ENCODE measurements at regions not wholly inside any gene's neighbourhood (a gene's known extent, or its start where the extent isn't known, plus 50 kb on each side); places are given as distances from the start of the nearest gene placed in this dataset.
"Not testable (repeated sequence)": the region's sequence is repeated elsewhere in the genome, so short reads cannot be mapped to it uniquely, and the experiment has no call there.

DNA sequence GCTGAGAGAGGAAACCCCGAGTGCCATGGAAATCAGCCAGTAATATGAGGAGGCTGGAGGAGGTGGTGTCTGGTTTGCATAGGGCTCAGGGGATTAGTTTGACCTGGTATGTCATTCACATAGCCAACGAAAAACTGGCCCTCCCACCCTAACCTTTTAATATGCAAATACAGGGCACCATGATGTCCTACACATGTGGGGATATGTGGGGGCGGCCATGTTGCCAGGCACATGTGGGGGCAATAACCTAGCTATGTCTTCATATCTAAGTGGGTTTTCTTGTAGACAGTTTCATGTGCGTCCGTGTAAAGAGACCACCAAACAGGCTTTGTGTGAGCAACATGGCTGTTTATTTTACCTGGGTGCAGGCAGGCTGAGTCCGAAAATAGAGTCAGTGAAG is 110.1 kb downstream of the MOBP start:
- in situ Hi-C loops (cut with MboI; ENCODE audit: low pct_ligation_motif_present in 1 of 4, low pct_unique_long_range_greater_than_20kb in 1 of 4, low sequenced_read_pairs in 3 of 4) (no loop called here), intact Hi-C loops (cut with DNase I; ENCODE audit: low total_unique reads) (no loop called here)
- TF ChIP-seq EP300 (IDR thresholded peaks at IDR 0.05; ENCODE audit: low read depth) (no peak), POLR2AphosphoS5 (IDR thresholded peaks at IDR 0.05) (no peak), POLR2A (IDR thresholded peaks at IDR 0.05) (no peak)
- TF ChIP-seq, protein P1, sequence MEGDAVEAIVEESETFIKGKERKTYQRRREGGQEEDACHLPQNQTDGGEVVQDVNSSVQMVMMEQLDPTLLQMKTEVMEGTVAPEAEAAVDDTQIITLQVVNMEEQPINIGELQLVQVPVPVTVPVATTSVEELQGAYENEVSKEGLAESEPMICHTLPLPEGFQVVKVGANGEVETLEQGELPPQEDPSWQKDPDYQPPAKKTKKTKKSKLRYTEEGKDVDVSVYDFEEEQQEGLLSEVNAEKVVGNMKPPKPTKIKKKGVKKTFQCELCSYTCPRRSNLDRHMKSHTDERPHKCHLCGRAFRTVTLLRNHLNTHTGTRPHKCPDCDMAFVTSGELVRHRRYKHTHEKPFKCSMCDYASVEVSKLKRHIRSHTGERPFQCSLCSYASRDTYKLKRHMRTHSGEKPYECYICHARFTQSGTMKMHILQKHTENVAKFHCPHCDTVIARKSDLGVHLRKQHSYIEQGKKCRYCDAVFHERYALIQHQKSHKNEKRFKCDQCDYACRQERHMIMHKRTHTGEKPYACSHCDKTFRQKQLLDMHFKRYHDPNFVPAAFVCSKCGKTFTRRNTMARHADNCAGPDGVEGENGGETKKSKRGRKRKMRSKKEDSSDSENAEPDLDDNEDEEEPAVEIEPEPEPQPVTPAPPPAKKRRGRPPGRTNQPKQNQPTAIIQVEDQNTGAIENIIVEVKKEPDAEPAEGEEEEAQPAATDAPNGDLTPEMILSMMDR (IDR thresholded peaks at IDR 0.05): no peak

GRCh38 chr3:39586215-39586614 is 118.7 kb downstream of the MOBP start:
- intact Hi-C loops (cut with DNase I; ENCODE audit: low total_unique reads); H3K27me3 ChIP-seq; H3K4me3 ChIP-seq; H3K36me3 ChIP-seq; H3K9me3 ChIP-seq; DNase-seq; H3K27ac ChIP-seq; H3K4me1 ChIP-seq; in situ Hi-C loops (cut with MboI; ENCODE audit: low pct_ligation_motif_present in 1 of 4, low pct_unique_long_range_greater_than_20kb in 1 of 4, low sequenced_read_pairs in 3 of 4): not testable (repeated sequence)
- WGBS, 2 donors (ENCODE audit: low coverage in 1 of 2): 67 to 95% methylated on average over 2 to 4 of the region's 4 CpGs

More for the DNA sequence above, 110.1 kb downstream of the MOBP start:
- Histone ChIP-seq H3K27ac (no peak overlapping the region), H3K36me3 (no peaks in the 10 kb centered on the region), H3K4me1 (no peaks in the 10 kb centered on the region), H3K4me3 (no peak overlapping the region), H3K9me3 (no peaks in the 10 kb centered on the region), H3K27me3 (no peaks in the 10 kb centered on the region)
- WGBS, 2 donors (ENCODE audit: low coverage in 1 of 2): 76 to 83% methylated on average over 5 to 6 of the region's 6 CpGs
- DNase-seq: no peak

DNA sequence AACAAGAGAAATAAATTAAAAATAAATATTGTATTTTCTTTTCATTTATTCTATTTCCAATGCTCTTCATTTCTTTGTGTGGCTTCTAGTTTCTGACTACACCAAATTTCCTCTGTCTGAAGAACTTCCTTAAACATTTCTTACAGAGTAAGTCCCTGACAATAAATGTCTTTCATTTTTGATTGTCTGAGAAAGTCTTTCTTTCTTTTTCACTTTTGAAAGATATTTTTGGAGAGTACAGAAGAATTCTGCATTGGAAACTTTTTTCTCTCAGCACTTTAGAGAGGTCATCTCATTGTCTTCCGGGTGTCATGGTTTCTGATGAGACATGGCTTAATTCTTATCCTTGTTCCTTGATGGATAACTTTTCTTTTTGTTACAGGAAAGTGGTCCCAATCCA is 119.6 kb downstream of the MOBP start:
- no peak overlapping the region for H3K4me3 ChIP-seq
- H3K4me1 ChIP-seq: no peaks in the 10 kb centered on the region
- no peaks in the 10 kb centered on the region for H3K9me3 ChIP-seq
- H3K27ac ChIP-seq: no peak overlapping the region
- in situ Hi-C loops (cut with MboI; ENCODE audit: low pct_ligation_motif_present in 1 of 4, low pct_unique_long_range_greater_than_20kb in 1 of 4, low sequenced_read_pairs in 3 of 4) (no loop called here), intact Hi-C loops (cut with DNase I; ENCODE audit: low total_unique reads) (no loop called here)
- no peaks in the 10 kb centered on the region for H3K36me3 ChIP-seq
- WGBS, 2 donors (ENCODE audit: low coverage in 1 of 2): 80 to 88% methylated on average over 1 of the region's 1 CpG
- no peak for DNase-seq
- TF ChIP-seq POLR2A (IDR thresholded peaks at IDR 0.05) (no peak), EP300 (IDR thresholded peaks at IDR 0.05; ENCODE audit: low read depth) (no peak), POLR2AphosphoS5 (IDR thresholded peaks at IDR 0.05) (no peak)
- TF ChIP-seq, protein P1 (IDR thresholded peaks at IDR 0.05): no peak
- H3K27me3 ChIP-seq: no peaks in the 10 kb centered on the region

DNA sequence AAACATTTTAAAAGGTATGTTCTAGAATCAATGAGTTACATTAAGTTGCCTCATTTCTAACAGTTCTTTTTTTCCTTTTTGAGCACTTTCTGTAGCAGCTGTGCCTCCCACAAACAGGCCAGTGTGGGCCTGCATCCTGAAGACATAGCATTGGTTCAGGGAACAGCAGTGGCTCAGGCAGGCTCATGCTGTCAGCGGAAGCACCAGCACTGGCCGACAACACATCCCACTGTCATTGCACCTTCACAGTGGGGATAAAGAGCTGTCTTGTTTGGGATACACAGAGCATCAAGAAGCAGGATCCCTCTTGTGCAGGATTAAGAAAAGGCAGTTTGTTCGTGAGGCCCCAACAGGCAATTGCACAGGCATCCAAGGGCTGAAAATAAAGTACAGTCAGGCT is 123.3 kb downstream of the MOBP start:
- H3K27me3 ChIP-seq: no peaks in the 10 kb centered on the region
- DNase-seq: no peak
- WGBS, 2 donors (ENCODE audit: low coverage in 1 of 2): 87% methylated on average over 3 of the region's 3 CpGs; no CpG with 5 or more reads in 1 of the 2 donors
- no peaks in the 10 kb centered on the region for H3K9me3 ChIP-seq
- H3K4me3 ChIP-seq: no peak overlapping the region
- H3K27ac ChIP-seq: no peak overlapping the region
- in situ Hi-C loops (cut with MboI; ENCODE audit: low pct_ligation_motif_present in 1 of 4, low pct_unique_long_range_greater_than_20kb in 1 of 4, low sequenced_read_pairs in 3 of 4) (no loop called here), intact Hi-C loops (cut with DNase I; ENCODE audit: low total_unique reads) (no loop called here)
- TF ChIP-seq, protein P1 (IDR thresholded peaks at IDR 0.05): no peak
- TF ChIP-seq POLR2A (IDR thresholded peaks at IDR 0.05) (no peak), EP300 (IDR thresholded peaks at IDR 0.05; ENCODE audit: low read depth) (no peak), POLR2AphosphoS5 (IDR thresholded peaks at IDR 0.05) (no peak)
- no peaks in the 10 kb centered on the region for H3K36me3 ChIP-seq
- H3K4me1 ChIP-seq: no peaks in the 10 kb centered on the region

GRCh38 chr3:39592311-39593050 is 125.0 kb downstream of the MOBP start:
- Histone ChIP-seq H3K27ac (no peak overlapping the region), H3K36me3 (no peaks in the 10 kb centered on the region), H3K27me3 (no peaks in the 10 kb centered on the region), H3K4me3 (no peak overlapping the region), H3K9me3 (no peaks in the 10 kb centered on the region), H3K4me1 (no peaks in the 10 kb centered on the region)
- intact Hi-C loops (cut with DNase I; ENCODE audit: low total_unique reads) (no loop called here), in situ Hi-C loops (cut with MboI; ENCODE audit: low pct_ligation_motif_present in 1 of 4, low pct_unique_long_range_greater_than_20kb in 1 of 4, low sequenced_read_pairs in 3 of 4) (no loop called here)
- no peak for DNase-seq
- TF ChIP-seq POLR2A (IDR thresholded peaks at IDR 0.05) (no peak), POLR2AphosphoS5 (IDR thresholded peaks at IDR 0.05) (no peak), EP300 (IDR thresholded peaks at IDR 0.05; ENCODE audit: low read depth) (no peak)
- TF ChIP-seq, protein P1 (IDR thresholded peaks at IDR 0.05): no peak
- WGBS, 2 donors (ENCODE audit: low coverage in 1 of 2): 73% methylated on average over 5 of the region's 5 CpGs; no CpG with 5 or more reads in 1 of the 2 donors
